ENCODE measurements at regions not wholly inside any gene's neighbourhood (a gene's known extent, or its start where the extent isn't known, plus 50 kb on each side); places are given as distances from the start of the nearest gene placed in this dataset.
"Not testable (repeated sequence)": the region's sequence is repeated elsewhere in the genome, so short reads cannot be mapped to it uniquely, and the experiment has no call there.

DNA sequence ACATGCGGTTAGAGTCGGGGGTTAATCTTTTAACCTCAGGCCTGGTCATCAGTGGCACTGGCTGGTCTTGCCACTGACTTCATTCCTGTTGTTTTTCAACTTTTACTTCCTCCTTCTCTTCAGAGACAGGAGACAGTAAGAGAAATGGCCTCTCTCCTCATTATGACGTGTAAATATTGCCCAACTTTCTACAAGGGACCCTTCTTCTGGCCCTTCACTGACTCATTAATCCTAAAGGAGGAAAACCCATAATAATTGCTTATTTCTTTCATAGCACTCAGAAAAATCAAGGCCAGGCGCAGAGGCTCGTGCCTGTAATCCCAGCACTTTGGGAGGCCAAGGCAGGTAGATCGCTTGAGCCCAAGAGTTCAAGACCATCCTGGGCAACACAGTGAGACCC is 89.3 kb upstream of the SLC1A4 start:
- H3K36me3 ChIP-seq (ENCODE audit: control insufficient read depth in 2 of 2, insufficient read depth in 2 of 2, low read length in 1 of 2); H3K27ac ChIP-seq (ENCODE audit: low read depth in 2 of 2, low read length in 1 of 2); H3K4me1 ChIP-seq (ENCODE audit: control insufficient read depth in 2 of 2, insufficient read depth in 2 of 2, low read length in 1 of 2); H3K4me3 ChIP-seq (ENCODE audit: low read depth in 1 of 2, low read length in 2 of 2); H3K27me3 ChIP-seq (ENCODE audit: control insufficient read depth in 1 of 2, insufficient read depth in 2 of 2, low read length in 2 of 2); H3K9me3 ChIP-seq (ENCODE audit: control insufficient read depth in 2 of 2, insufficient read depth in 1 of 2, low read depth in 1 of 2, low read length in 1 of 2): not testable (repeated sequence)
- WGBS, 2 donors, result 89 to 90% methylated on average over 6 of the region's 6 CpGs

DNA sequence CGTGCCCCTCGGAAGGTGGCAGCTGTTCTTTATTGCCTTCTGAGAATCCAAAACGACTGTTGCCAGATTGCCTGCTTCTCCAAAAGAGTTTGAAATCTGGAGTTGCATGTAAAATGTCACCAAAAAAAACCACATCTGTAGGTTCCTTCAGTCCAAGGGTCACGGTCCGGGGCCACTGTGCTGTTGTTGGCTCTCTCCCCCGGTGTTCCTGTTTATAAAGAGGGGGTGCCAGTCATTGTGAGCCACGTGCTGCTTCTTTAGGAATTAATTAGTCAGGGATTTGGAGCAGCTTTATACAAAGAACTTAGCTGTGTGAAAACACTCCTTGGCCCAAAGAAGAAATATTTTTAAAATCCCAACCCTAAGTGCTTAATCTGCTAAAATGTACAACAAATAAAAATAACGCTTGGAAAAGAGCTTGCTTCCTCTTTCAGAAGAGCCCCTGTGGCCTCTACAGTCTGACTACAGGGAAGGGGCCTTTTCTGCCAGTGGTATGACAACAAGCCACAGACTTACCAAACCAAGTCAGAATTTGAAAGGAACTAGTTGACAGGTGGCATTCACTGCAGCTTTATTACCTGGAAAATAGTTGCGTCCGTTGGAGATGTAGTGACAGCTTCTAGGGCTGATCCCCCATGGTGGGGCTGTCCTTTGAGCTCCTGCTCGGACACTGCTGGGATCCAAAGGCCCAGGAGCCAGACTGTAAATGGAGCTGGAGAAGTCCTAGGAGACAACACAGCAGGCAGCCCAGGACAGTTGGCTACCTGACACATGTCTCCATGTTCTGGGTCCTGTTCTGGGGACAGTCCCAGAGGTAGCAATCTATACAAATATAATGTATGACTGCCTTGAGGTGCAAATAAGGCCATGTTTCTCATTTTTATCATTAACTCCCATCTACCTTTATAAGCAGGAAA is 84.5 kb upstream of the SLC1A4 start:
- H3K27ac ChIP-seq (ENCODE audit: low read depth in 2 of 2, low read length in 1 of 2), result peak overlapping the region in 1 of 2 donors; percentile 17
- no peaks in the 10 kb centered on the region for H3K27me3 ChIP-seq (ENCODE audit: control insufficient read depth in 1 of 2, insufficient read depth in 2 of 2, low read length in 2 of 2)
- H3K36me3 ChIP-seq (ENCODE audit: control insufficient read depth in 2 of 2, insufficient read depth in 2 of 2, low read length in 1 of 2), result no peaks in the 10 kb centered on the region
- peaks cover 0 to 4% of the 10 kb centered on the region in 2 donors for H3K4me1 ChIP-seq (ENCODE audit: control insufficient read depth in 2 of 2, insufficient read depth in 2 of 2, low read length in 1 of 2)
- no peaks in the 10 kb centered on the region for H3K9me3 ChIP-seq (ENCODE audit: control insufficient read depth in 2 of 2, insufficient read depth in 1 of 2, low read depth in 1 of 2, low read length in 1 of 2)
- H3K4me3 ChIP-seq (ENCODE audit: low read depth in 1 of 2, low read length in 2 of 2), result no peak overlapping the region
- WGBS, 2 donors, result 33 to 41% methylated on average over 11 of the region's 11 CpGs

DNA sequence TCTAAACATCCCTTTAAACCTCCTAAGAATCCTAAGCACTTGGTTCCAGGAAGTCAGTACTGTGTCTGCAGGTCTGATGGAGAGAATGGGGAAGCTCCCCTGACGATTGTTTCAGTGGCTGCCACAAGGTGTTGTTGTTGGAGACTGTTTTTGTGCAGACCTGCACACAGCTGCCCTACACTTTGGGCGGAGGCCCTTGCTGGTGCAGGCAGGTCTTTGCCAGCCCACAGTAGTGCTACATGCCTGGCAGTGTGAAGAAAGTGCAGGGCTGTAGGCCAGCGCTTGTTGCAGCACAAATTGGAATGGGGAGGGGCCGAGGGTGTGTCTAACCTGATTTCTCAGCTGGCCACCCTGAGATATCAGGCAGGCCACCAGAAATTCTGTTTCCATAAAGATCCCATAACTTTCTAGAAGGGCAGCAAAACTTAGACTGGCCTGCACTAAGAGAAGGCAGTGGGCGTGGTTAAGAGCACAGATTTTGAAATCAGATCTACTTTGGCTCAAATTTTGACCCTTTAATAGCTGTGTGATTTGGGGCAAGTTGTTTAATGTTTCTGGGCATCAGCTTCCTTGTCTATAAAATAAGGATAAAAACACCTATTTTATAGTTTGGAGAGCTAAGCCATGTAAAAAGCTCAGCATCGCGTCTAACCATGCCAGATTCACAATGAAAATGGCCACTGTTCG is 83.7 kb upstream of the SLC1A4 start:
- 66 to 70% methylated on average over 8 of the region's 8 CpGs for WGBS, 2 donors
- no peaks in the 10 kb centered on the region for H3K27me3 ChIP-seq (ENCODE audit: control insufficient read depth in 1 of 2, insufficient read depth in 2 of 2, low read length in 2 of 2)
- no peaks in the 10 kb centered on the region for H3K9me3 ChIP-seq (ENCODE audit: control insufficient read depth in 2 of 2, insufficient read depth in 1 of 2, low read depth in 1 of 2, low read length in 1 of 2)
- peaks cover 0 to 4% of the 10 kb centered on the region in 2 donors for H3K4me1 ChIP-seq (ENCODE audit: control insufficient read depth in 2 of 2, insufficient read depth in 2 of 2, low read length in 1 of 2)
- H3K27ac ChIP-seq (ENCODE audit: low read depth in 2 of 2, low read length in 1 of 2), result peak overlapping the region in 1 of 2 donors; percentile 36
- H3K36me3 ChIP-seq (ENCODE audit: control insufficient read depth in 2 of 2, insufficient read depth in 2 of 2, low read length in 1 of 2), result no peaks in the 10 kb centered on the region
- no peak overlapping the region for H3K4me3 ChIP-seq (ENCODE audit: low read depth in 1 of 2, low read length in 2 of 2)

DNA sequence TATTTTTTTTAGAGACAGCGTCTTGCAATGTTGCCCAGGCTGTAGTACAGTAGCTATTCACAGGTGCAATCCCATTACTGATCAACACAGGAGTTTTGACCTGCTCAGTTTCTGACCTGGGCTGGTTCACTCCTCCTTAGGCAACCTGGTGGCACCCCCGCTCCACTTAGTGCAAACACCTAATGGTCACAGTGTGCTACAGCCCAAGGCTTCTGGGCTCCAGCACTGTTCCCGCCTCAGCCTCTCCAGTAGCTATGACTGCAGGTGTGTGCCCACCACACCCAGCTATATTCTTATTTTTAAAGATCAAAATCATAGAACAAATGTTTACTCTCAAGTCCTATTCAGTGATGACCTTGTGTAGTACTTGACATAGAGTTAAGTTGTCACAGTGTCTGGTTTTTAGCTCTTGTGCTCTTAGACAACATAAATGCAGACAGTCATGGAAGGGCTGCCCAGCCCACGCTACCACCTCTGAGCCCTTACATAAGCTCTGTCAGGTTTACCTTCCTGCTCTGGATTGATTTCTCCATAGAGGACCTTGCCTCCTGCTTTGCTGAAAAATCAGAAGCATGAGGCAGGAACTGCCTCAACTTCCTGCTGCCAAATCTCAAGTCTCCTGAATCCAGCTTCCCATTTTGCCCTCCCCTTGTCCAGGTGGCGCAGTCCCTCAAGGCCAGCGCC is 82.2 kb upstream of the SLC1A4 start:
- no peaks in the 10 kb centered on the region for H3K9me3 ChIP-seq (ENCODE audit: control insufficient read depth in 2 of 2, insufficient read depth in 1 of 2, low read depth in 1 of 2, low read length in 1 of 2)
- peaks cover 0 to 4% of the 10 kb centered on the region in 2 donors for H3K4me1 ChIP-seq (ENCODE audit: control insufficient read depth in 2 of 2, insufficient read depth in 2 of 2, low read length in 1 of 2)
- H3K4me3 ChIP-seq (ENCODE audit: low read depth in 1 of 2, low read length in 2 of 2), result no peak overlapping the region
- no peaks in the 10 kb centered on the region for H3K36me3 ChIP-seq (ENCODE audit: control insufficient read depth in 2 of 2, insufficient read depth in 2 of 2, low read length in 1 of 2)
- H3K27me3 ChIP-seq (ENCODE audit: control insufficient read depth in 1 of 2, insufficient read depth in 2 of 2, low read length in 2 of 2), result no peaks in the 10 kb centered on the region
- 92 to 93% methylated on average over 6 of the region's 6 CpGs for WGBS, 2 donors
- H3K27ac ChIP-seq (ENCODE audit: low read depth in 2 of 2, low read length in 1 of 2), result no peak overlapping the region

DNA sequence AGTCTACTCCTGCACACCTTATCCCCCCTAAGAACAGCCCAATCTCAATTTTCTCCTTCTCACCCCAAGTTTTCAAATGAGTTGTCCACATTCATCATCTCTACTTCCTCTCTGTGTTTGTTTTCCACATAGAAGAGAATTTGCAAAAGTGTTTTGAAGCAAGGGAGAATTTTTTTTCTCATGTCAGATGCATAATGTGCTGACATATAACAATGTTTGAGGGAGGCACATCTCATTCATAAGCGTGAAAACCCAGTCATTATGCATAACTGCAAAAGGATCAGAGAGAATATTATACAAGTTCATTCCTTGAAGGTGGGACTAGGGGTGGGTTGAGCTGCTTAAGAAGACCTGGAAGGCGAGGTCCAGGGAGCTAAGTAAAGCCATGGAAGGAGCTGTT is 80.8 kb upstream of the SLC1A4 start:
- Histone ChIP-seq H3K27me3 (ENCODE audit: control insufficient read depth in 1 of 2, insufficient read depth in 2 of 2, low read length in 2 of 2) (no peaks in the 10 kb centered on the region), H3K4me1 (ENCODE audit: control insufficient read depth in 2 of 2, insufficient read depth in 2 of 2, low read length in 1 of 2) (peaks cover 0 to 4% of the 10 kb centered on the region in 2 donors), H3K9me3 (ENCODE audit: control insufficient read depth in 2 of 2, insufficient read depth in 1 of 2, low read depth in 1 of 2, low read length in 1 of 2) (no peaks in the 10 kb centered on the region), H3K36me3 (ENCODE audit: control insufficient read depth in 2 of 2, insufficient read depth in 2 of 2, low read length in 1 of 2) (no peaks in the 10 kb centered on the region), H3K4me3 (ENCODE audit: low read depth in 1 of 2, low read length in 2 of 2) (no peak overlapping the region), H3K27ac (ENCODE audit: low read depth in 2 of 2, low read length in 1 of 2) (no peak overlapping the region)
- WGBS, 2 donors, result 88% methylated on average over 2 of the region's 2 CpGs

DNA sequence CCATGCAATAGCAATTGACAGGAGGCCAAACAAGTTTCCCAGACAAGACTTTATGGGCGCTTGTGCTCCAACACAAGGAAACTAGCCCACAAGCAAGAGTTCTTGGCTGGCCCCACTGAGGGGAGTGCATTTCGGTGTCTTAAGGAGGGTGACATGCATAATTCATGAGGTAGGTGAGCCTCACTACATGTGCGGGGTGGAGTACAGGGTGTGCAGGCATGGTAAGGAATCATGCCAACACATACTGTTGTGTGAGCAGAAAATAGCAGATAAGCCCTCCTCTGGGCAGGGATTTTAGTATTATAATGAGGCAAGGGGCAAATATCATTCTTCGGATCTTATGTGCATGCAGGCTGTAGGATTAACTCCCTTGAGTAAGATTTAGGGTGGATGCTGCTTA is 78.7 kb upstream of the SLC1A4 start:
- H3K36me3 ChIP-seq (ENCODE audit: control insufficient read depth in 2 of 2, insufficient read depth in 2 of 2, low read length in 1 of 2), result no peaks in the 10 kb centered on the region
- 94% methylated on average over 4 of the region's 4 CpGs for WGBS, 2 donors
- no peaks in the 10 kb centered on the region for H3K27me3 ChIP-seq (ENCODE audit: control insufficient read depth in 1 of 2, insufficient read depth in 2 of 2, low read length in 2 of 2)
- H3K27ac ChIP-seq (ENCODE audit: low read depth in 2 of 2, low read length in 1 of 2), result no peak overlapping the region
- H3K4me3 ChIP-seq (ENCODE audit: low read depth in 1 of 2, low read length in 2 of 2), result no peak overlapping the region
- no peaks in the 10 kb centered on the region for H3K4me1 ChIP-seq (ENCODE audit: control insufficient read depth in 2 of 2, insufficient read depth in 2 of 2, low read length in 1 of 2)
- no peaks in the 10 kb centered on the region for H3K9me3 ChIP-seq (ENCODE audit: control insufficient read depth in 2 of 2, insufficient read depth in 1 of 2, low read depth in 1 of 2, low read length in 1 of 2)

DNA sequence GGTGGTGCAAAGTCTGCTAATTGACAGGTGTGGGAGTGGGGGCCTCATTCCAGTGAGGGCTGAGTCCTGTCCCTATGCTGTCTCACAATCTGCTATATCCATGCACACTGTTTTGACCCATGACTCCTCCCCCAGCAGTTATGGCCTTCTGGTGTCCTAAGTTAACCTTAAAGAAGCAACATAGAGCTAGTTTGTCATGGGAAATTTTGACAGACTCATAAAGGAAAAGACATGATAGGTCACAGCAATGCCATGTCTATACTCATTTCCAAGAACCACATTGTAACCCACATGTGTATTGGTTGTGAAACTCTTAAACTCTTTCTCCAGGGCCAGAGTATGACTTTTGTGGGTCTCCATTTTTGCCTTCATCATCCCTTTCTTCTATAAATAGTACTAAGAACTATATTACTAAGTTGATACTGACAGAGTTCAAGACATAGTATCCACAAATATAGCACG is 78.2 kb upstream of the SLC1A4 start:
- whole genome bisulfite sequencing, 2 donors, result 66 to 71% methylated on average over 1 of the region's 1 CpG
- Histone ChIP-seq H3K4me3 (ENCODE audit: low read depth in 1 of 2, low read length in 2 of 2) (no peak overlapping the region), H3K27ac (ENCODE audit: low read depth in 2 of 2, low read length in 1 of 2) (no peak overlapping the region), H3K27me3 (ENCODE audit: control insufficient read depth in 1 of 2, insufficient read depth in 2 of 2, low read length in 2 of 2) (no peaks in the 10 kb centered on the region), H3K4me1 (ENCODE audit: control insufficient read depth in 2 of 2, insufficient read depth in 2 of 2, low read length in 1 of 2) (no peaks in the 10 kb centered on the region), H3K36me3 (ENCODE audit: control insufficient read depth in 2 of 2, insufficient read depth in 2 of 2, low read length in 1 of 2) (no peaks in the 10 kb centered on the region), H3K9me3 (ENCODE audit: control insufficient read depth in 2 of 2, insufficient read depth in 1 of 2, low read depth in 1 of 2, low read length in 1 of 2) (no peaks in the 10 kb centered on the region)

DNA sequence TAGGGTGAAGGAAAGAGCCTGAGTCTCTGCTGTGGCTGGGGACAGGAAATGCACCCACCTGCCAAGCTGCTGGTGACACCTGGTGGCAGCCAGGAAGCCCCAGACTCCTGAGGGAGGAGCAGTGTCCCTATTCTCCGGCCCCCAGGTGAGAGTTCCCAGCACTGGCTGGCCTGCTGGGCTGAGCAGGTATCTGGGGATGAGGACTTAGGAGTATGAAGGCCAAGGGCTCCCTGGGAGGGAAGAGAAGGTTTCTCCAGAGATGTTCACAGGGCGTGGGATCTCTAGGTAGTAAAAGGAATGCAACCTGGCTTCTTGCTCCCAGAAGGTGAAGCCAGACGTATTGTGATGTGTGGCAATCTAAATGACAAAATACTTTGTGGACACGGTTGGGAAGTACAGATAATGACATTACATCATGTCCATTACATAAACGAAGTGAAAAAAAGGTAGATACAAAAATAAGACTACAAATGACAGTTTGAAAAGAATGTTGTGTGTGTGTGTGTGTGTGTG is 75.8 kb upstream of the SLC1A4 start:
- Histone ChIP-seq H3K27me3 (ENCODE audit: control insufficient read depth in 1 of 2, insufficient read depth in 2 of 2, low read length in 2 of 2) (no peaks in the 10 kb centered on the region), H3K27ac (ENCODE audit: low read depth in 2 of 2, low read length in 1 of 2) (no peak overlapping the region), H3K4me3 (ENCODE audit: low read depth in 1 of 2, low read length in 2 of 2) (no peak overlapping the region), H3K9me3 (ENCODE audit: control insufficient read depth in 2 of 2, insufficient read depth in 1 of 2, low read depth in 1 of 2, low read length in 1 of 2) (no peaks in the 10 kb centered on the region), H3K4me1 (ENCODE audit: control insufficient read depth in 2 of 2, insufficient read depth in 2 of 2, low read length in 1 of 2) (no peaks in the 10 kb centered on the region), H3K36me3 (ENCODE audit: control insufficient read depth in 2 of 2, insufficient read depth in 2 of 2, low read length in 1 of 2) (no peaks in the 10 kb centered on the region)
- WGBS, 2 donors, result 45 to 52% methylated on average over 5 of the region's 5 CpGs

DNA sequence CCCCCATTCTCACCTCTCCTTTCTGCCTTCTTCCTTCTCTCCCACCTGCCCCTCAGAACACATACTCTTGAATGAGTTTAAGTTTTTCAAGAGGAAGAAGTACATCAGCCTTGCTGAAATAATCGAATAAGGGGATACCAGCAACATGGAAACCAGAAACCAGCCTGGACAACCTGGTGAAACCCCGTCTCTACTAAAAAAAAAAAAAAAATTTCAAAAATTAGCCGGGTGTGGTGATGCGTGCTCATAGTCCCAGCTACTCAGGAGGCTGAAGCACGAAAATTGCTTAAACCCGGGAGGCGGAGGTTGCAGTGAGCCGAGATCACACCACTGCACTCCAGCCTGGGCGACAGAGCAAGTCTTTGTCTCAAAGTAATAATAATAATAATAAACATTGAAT is 75.0 kb upstream of the SLC1A4 start:
- Histone ChIP-seq H3K27me3 (ENCODE audit: control insufficient read depth in 1 of 2, insufficient read depth in 2 of 2, low read length in 2 of 2) (no peaks in the 10 kb centered on the region), H3K4me1 (ENCODE audit: control insufficient read depth in 2 of 2, insufficient read depth in 2 of 2, low read length in 1 of 2) (no peaks in the 10 kb centered on the region), H3K27ac (ENCODE audit: low read depth in 2 of 2, low read length in 1 of 2) (no peak overlapping the region), H3K36me3 (ENCODE audit: control insufficient read depth in 2 of 2, insufficient read depth in 2 of 2, low read length in 1 of 2) (no peaks in the 10 kb centered on the region), H3K9me3 (ENCODE audit: control insufficient read depth in 2 of 2, insufficient read depth in 1 of 2, low read depth in 1 of 2, low read length in 1 of 2) (no peaks in the 10 kb centered on the region), H3K4me3 (ENCODE audit: low read depth in 1 of 2, low read length in 2 of 2) (no peak overlapping the region)
- WGBS, 2 donors, result 91% methylated on average over 9 of the region's 9 CpGs
